ENCODE measurements at regions not wholly inside any gene's neighbourhood (a gene's known extent, or its start where the extent isn't known, plus 50 kb on each side); places are given as distances from the start of the nearest gene placed in this dataset.

DNA sequence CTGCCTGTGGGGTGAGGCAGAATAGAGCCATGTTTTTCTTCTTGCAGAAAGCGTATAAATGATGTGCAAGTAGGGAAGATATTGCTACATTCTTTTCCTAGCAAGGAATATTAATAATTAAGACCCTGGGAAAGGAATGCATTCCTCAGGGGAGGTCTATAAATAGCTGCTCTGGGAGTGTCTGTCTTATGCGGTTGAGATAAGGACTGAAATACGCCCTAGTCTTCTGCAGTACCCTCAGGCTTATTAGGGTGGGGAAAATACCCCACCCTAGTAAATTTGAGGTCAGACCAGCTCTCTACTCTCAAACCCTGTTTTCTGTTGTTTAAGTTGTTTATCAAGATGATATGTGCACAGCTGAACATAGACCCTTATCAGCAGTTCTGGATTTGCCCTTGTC, 155.9 kb upstream of the HMCN1 start:
- TF ChIP-seq ARNTL (CRISPR knock-in tag; IDR thresholded peaks at IDR 0.05; ENCODE audit: borderline replicate concordance, low read depth), result no peak
- TF ChIP-seq RARB (CRISPR knock-in tag; IDR thresholded peaks at IDR 0.05), result no peak
- TF ChIP-seq ISL1 (CRISPR knock-in tag; IDR thresholded peaks at IDR 0.05), result no peak
- no peak for TF ChIP-seq SNAI2 (CRISPR knock-in tag; IDR thresholded peaks at IDR 0.05)
- no peak for TF ChIP-seq BACH2 (CRISPR knock-in tag; IDR thresholded peaks at IDR 0.05; ENCODE audit: borderline replicate concordance)
- TF ChIP-seq, protein P1, sequence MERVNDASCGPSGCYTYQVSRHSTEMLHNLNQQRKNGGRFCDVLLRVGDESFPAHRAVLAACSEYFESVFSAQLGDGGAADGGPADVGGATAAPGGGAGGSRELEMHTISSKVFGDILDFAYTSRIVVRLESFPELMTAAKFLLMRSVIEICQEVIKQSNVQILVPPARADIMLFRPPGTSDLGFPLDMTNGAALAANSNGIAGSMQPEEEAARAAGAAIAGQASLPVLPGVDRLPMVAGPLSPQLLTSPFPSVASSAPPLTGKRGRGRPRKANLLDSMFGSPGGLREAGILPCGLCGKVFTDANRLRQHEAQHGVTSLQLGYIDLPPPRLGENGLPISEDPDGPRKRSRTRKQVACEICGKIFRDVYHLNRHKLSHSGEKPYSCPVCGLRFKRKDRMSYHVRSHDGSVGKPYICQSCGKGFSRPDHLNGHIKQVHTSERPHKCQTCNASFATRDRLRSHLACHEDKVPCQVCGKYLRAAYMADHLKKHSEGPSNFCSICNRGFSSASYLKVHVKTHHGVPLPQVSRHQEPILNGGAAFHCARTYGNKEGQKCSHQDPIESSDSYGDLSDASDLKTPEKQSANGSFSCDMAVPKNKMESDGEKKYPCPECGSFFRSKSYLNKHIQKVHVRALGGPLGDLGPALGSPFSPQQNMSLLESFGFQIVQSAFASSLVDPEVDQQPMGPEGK (CRISPR knock-in tag; IDR thresholded peaks at IDR 0.05; ENCODE audit: borderline replicate concordance), result no peak
- TF ChIP-seq ZFP3 (CRISPR knock-in tag; IDR thresholded peaks at IDR 0.05), result no peak
- TF ChIP-seq GLIS3 (CRISPR knock-in tag; IDR thresholded peaks at IDR 0.05), result no peak
- TF ChIP-seq ZFP30 (CRISPR knock-in tag; IDR thresholded peaks at IDR 0.05), result no peak
- TF ChIP-seq TOX (CRISPR knock-in tag; IDR thresholded peaks at IDR 0.05; ENCODE audit: borderline replicate concordance), result no peak
- no peak for TF ChIP-seq ZNF70 (CRISPR knock-in tag; IDR thresholded peaks at IDR 0.05)

Data from SK-N-SH treated with all-trans-retinoic acid at 6 μM for 48 hours (cell line).